CD4-positive, alpha-beta T cell treated with Interleukin-1 beta for 1 hour (primary cell): ENCODE measurements at regions not wholly inside any gene's neighbourhood (a gene's known extent, or its start where the extent isn't known, plus 50 kb on each side); places are given as distances from the start of the nearest gene placed in this dataset.
"Not testable (repeated sequence)": the region's sequence is repeated elsewhere in the genome, so short reads cannot be mapped to it uniquely, and the experiment has no call there.

Experiments
- DNase-seq, 2 donors: peaks; one replicate each; pipeline ENCODE4 v3.0.0-alpha.2; 2020 to 2022

- no peak for DNase-seq
Observed at GRCh38 chr5:126228934-126229333, 194.3 kb upstream of the GRAMD2B start.

GRCh38 chr5:126233256-126233655, 190.0 kb upstream of the GRAMD2B start:
- DNase-seq, result no peak

GRCh38 chr5:126234563-126235195, 188.5 kb upstream of the GRAMD2B start:
- DNase-seq, result peak in 1 of 2 donors; percentile 7

GRCh38 chr5:126235628-126236027, 187.6 kb upstream of the GRAMD2B start:
- DNase-seq, result no peak

- DNase-seq, result no peak
Observed at GRCh38 chr5:126236994-126237393, 186.2 kb upstream of the GRAMD2B start.

- no peak for DNase-seq
Observed at GRCh38 chr5:126248611-126249010, 174.6 kb upstream of the GRAMD2B start.

GRCh38 chr5:126251024-126251423, 172.2 kb upstream of the GRAMD2B start:
- DNase-seq, result no peak

GRCh38 chr5:126253406-126253805, 169.8 kb upstream of the GRAMD2B start:
- no peak for DNase-seq

- no peak for DNase-seq
Observed at GRCh38 chr5:126263591-126264184, 159.5 kb upstream of the GRAMD2B start.

GRCh38 chr5:126265917-126266316, 157.3 kb upstream of the GRAMD2B start:
- no peak for DNase-seq

GRCh38 chr5:126267438-126267837, 155.8 kb upstream of the GRAMD2B start:
- no peak for DNase-seq

GRCh38 chr5:126268697-126269315, 154.4 kb upstream of the GRAMD2B start:
- no peak for DNase-seq

GRCh38 chr5:126269511-126269910, 153.7 kb upstream of the GRAMD2B start:
- DNase-seq, result no peak

GRCh38 chr5:126271141-126271540, 152.1 kb upstream of the GRAMD2B start:
- no peak for DNase-seq

- DNase-seq, result no peak
Observed at GRCh38 chr5:126274076-126274762, 149.0 kb upstream of the GRAMD2B start.

GRCh38 chr5:126274763-126275125, 148.5 kb upstream of the GRAMD2B start:
- no peak for DNase-seq

- no peak for DNase-seq
Observed at GRCh38 chr5:126277762-126278161, 145.4 kb upstream of the GRAMD2B start.

- no peak for DNase-seq
Observed at GRCh38 chr5:126280343-126280742, 142.9 kb upstream of the GRAMD2B start.

- DNase-seq, result no peak
Observed at GRCh38 chr5:126280846-126281245, 142.4 kb upstream of the GRAMD2B start.

GRCh38 chr5:126284977-126285696, 138.1 kb upstream of the GRAMD2B start:
- DNase-seq, result no peak

GRCh38 chr5:126296121-126296520, 127.1 kb upstream of the GRAMD2B start:
- not testable (repeated sequence) for DNase-seq

- DNase-seq, result no peak
Observed at GRCh38 chr5:126300293-126300692, 122.9 kb upstream of the GRAMD2B start.

GRCh38 chr5:126301056-126301455, 122.2 kb upstream of the GRAMD2B start:
- no peak for DNase-seq
